ENCODE measurements at regions not wholly inside any gene's neighbourhood (a gene's known extent, or its start where the extent isn't known, plus 50 kb on each side); places are given as distances from the start of the nearest gene placed in this dataset.

DNA sequence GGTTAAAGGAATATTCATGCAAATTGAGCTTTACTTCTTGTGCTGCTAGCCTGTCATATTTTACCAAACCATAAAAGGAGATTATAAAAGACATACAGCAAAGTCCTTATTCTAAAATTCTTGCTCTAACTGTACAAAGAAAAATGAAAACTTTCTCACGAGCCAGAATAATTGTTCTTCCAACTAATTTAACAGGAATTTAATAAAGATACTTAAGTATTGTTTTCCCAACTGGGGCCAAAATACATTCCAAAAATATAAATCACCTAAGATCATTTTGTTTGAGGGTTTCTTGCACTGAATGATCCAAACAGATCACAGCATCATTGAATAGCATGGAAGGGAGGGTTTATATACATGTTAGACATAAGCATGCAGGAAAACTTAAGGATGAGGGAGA, 127.1 kb upstream of the PCDH18 start:
- TF ChIP-seq, protein P1, sequence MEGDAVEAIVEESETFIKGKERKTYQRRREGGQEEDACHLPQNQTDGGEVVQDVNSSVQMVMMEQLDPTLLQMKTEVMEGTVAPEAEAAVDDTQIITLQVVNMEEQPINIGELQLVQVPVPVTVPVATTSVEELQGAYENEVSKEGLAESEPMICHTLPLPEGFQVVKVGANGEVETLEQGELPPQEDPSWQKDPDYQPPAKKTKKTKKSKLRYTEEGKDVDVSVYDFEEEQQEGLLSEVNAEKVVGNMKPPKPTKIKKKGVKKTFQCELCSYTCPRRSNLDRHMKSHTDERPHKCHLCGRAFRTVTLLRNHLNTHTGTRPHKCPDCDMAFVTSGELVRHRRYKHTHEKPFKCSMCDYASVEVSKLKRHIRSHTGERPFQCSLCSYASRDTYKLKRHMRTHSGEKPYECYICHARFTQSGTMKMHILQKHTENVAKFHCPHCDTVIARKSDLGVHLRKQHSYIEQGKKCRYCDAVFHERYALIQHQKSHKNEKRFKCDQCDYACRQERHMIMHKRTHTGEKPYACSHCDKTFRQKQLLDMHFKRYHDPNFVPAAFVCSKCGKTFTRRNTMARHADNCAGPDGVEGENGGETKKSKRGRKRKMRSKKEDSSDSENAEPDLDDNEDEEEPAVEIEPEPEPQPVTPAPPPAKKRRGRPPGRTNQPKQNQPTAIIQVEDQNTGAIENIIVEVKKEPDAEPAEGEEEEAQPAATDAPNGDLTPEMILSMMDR (IDR thresholded peaks at IDR 0.05): no peak
- TF ChIP-seq POLR2A (IDR thresholded peaks at IDR 0.05) (no peak), EP300 (IDR thresholded peaks at IDR 0.05) (no peak), POLR2AphosphoS5 (IDR thresholded peaks at IDR 0.05) (no peak)

Measured in stomach (tissue), 4 donors.